Ascending aorta (tissue), 2 donors: ENCODE measurements at regions not wholly inside any gene's neighbourhood (a gene's known extent, or its start where the extent isn't known, plus 50 kb on each side); places are given as distances from the start of the nearest gene placed in this dataset.

Experiments
- DNase-seq, 2 donors: peaks; one replicate each; pipeline ENCODE4 v3.0.0-alpha.2; 2019; ENCODE audit warnings: low spot score in 2 of 2
- H3K27ac ChIP-seq, 2 donors: fragments of 200-600 bp; sonication (generic); one replicate each; pipeline ENCODE4 v1.5.1; 2016 to 2017; ENCODE audit warnings: mild to moderate bottlenecking in 1 of 2
- H3K27me3 ChIP-seq: fragments of 200-600 bp; sonication (generic); one replicate; pipeline ENCODE4 v1.5.1; 2017
- H3K36me3 ChIP-seq, 2 donors: fragments of 200-600 bp; sonication (generic); one replicate each; pipeline ENCODE4 v1.5.1; 2016
- H3K4me1 ChIP-seq, 2 donors: fragments of 200-600 bp; sonication (generic); one replicate each; pipeline ENCODE4 v1.5.1; 2016 to 2017; ENCODE audit warnings: mild to moderate bottlenecking in 1 of 2
- H3K4me3 ChIP-seq, 2 donors: fragments of 200-600 bp; sonication (generic); one replicate each; pipeline ENCODE4 v1.5.1; 2016 to 2017; ENCODE audit warnings: mild to moderate bottlenecking in 1 of 2
- H3K9me3 ChIP-seq, 2 donors: fragments of 200-600 bp; sonication (generic); one replicate each; pipeline ENCODE4 v1.5.1; 2016
- intact Hi-C: fragments of 100-400 bp; cut with DNase I; formaldehyde crosslinking; loops from one replicate; pipeline ENCODE4 v1.15.1; 2023
- TF ChIP-seq, protein P1 (sequence below), 3 experiments: fragments of 200-600 bp in 2 of 3; fragments of 450-650 bp in 1 of 3; sonication (generic) in 2 of 3; IDR thresholded peaks; one replicate each; pipeline ENCODE4 v1.5.1; 2016 to 2019; ENCODE audit warnings: antibody characterized with exemption in 3 of 3, mild to moderate bottlenecking in 1 of 3, moderate library complexity in 1 of 3

- intact Hi-C loops, result no loop called here
- H3K4me3 ChIP-seq, result no peak overlapping the region
- H3K9me3 ChIP-seq, result no peaks in the 10 kb centered on the region
- H3K27ac ChIP-seq, result no peak overlapping the region
- no peaks in the 10 kb centered on the region for H3K4me1 ChIP-seq
- no peaks in the 10 kb centered on the region for H3K27me3 ChIP-seq
- no peak for DNase-seq
- no peaks in the 10 kb centered on the region for H3K36me3 ChIP-seq
- TF ChIP-seq, protein P1, sequence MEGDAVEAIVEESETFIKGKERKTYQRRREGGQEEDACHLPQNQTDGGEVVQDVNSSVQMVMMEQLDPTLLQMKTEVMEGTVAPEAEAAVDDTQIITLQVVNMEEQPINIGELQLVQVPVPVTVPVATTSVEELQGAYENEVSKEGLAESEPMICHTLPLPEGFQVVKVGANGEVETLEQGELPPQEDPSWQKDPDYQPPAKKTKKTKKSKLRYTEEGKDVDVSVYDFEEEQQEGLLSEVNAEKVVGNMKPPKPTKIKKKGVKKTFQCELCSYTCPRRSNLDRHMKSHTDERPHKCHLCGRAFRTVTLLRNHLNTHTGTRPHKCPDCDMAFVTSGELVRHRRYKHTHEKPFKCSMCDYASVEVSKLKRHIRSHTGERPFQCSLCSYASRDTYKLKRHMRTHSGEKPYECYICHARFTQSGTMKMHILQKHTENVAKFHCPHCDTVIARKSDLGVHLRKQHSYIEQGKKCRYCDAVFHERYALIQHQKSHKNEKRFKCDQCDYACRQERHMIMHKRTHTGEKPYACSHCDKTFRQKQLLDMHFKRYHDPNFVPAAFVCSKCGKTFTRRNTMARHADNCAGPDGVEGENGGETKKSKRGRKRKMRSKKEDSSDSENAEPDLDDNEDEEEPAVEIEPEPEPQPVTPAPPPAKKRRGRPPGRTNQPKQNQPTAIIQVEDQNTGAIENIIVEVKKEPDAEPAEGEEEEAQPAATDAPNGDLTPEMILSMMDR (IDR thresholded peaks at IDR 0.05), result no peak
Measured at GRCh38 chr14:34224221-34224620, 237.8 kb downstream of the SPTSSA start.

GRCh38 chr14:34223373-34224148 is 238.5 kb downstream of the SPTSSA start:
- no peak overlapping the region for H3K27ac ChIP-seq
- TF ChIP-seq, protein P1 (IDR thresholded peaks at IDR 0.05), result no peak

DNA sequence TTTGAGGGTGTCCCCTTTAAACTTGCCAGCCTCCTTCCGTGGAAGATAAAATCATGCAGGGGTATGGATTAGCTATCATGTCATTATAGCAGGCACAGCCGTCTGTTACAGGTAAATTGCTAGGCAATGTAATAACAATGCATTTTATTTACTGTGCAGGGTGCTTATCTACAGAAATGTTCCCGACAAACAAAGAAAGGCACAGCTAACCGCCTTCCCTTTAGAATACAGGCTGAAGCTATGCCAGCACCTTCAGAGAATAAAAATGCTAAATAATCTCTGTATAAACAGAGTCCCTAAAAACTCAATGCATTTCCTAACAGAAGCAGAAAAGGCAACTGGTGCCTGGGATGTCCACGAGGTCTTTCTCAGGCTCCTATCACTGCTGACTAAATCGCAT is 239.2 kb downstream of the SPTSSA start:
- Histone ChIP-seq H3K4me3 (no peak overlapping the region), H3K27ac (no peak overlapping the region), H3K27me3 (no peaks in the 10 kb centered on the region), H3K9me3 (no peaks in the 10 kb centered on the region), H3K36me3 (no peaks in the 10 kb centered on the region), H3K4me1 (no peaks in the 10 kb centered on the region)
- no peak for DNase-seq
- TF ChIP-seq, protein P1 (IDR thresholded peaks at IDR 0.05), result no peak
- intact Hi-C loops, result no loop called here

More at GRCh38 chr14:34223373-34224148, 238.5 kb downstream of the SPTSSA start:
- H3K4me1 ChIP-seq, result no peaks in the 10 kb centered on the region
- H3K36me3 ChIP-seq, result no peaks in the 10 kb centered on the region
- no peak overlapping the region for H3K4me3 ChIP-seq
- intact Hi-C loops, result no loop called here
- no peak for DNase-seq
- H3K27me3 ChIP-seq, result no peaks in the 10 kb centered on the region
- no peaks in the 10 kb centered on the region for H3K9me3 ChIP-seq

DNA sequence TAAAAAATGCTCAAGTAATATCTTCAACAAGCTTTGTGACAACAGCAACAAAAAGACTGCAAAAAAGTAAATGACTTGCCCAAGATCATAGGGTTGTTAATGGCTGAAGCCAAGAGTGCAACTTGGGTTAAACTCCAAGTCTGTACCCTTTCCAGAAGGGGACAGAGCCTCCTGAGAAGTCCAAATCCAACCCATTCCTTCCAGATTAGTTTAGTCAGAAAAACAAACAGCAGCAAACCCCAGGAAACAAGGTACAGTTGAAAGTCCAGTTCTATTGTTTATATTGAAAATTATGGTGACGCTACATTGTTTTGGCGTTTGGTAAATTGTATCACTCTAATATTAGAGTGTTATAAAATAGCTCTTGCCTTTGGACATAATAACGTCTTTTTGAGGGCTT is 239.9 kb downstream of the SPTSSA start:
- no peak for DNase-seq
- H3K27me3 ChIP-seq, result no peaks in the 10 kb centered on the region
- no peak overlapping the region for H3K4me3 ChIP-seq
- intact Hi-C loops, result no loop called here
- no peaks in the 10 kb centered on the region for H3K9me3 ChIP-seq
- H3K36me3 ChIP-seq, result no peaks in the 10 kb centered on the region
- no peaks in the 10 kb centered on the region for H3K4me1 ChIP-seq
- H3K27ac ChIP-seq, result no peak overlapping the region
- TF ChIP-seq, protein P1 (IDR thresholded peaks at IDR 0.05), result no peak

- Histone ChIP-seq H3K9me3 (no peaks in the 10 kb centered on the region), H3K36me3 (no peaks in the 10 kb centered on the region), H3K27ac (no peak overlapping the region), H3K4me1 (no peaks in the 10 kb centered on the region), H3K27me3 (no peaks in the 10 kb centered on the region), H3K4me3 (no peak overlapping the region)
- TF ChIP-seq, protein P1 (IDR thresholded peaks at IDR 0.05), result no peak
- intact Hi-C loops, result no loop called here
- no peak for DNase-seq
Measured at GRCh38 chr14:34220921-34221320, 241.1 kb downstream of the SPTSSA start.

DNA sequence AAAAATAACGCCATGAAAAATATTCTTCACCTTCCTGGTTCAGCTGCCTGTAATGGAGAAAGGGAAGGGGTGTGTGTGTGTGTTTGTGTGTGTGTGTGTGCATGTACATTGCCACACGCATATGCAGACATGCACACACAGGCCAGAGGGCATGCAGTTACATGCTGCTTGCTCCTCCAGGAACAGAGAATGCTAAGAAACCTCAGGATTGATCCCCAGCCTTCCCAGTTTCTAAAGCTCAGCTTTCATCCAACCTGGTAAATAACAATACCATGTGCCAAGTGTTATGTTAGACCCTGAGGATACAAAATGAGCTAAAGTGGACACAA is 241.7 kb downstream of the SPTSSA start:
- DNase-seq, result no peak
- no peak overlapping the region for H3K4me3 ChIP-seq
- intact Hi-C loops, result no loop called here
- no peaks in the 10 kb centered on the region for H3K9me3 ChIP-seq
- no peak overlapping the region for H3K27ac ChIP-seq
- H3K27me3 ChIP-seq, result no peaks in the 10 kb centered on the region
- TF ChIP-seq, protein P1 (IDR thresholded peaks at IDR 0.05), result no peak
- no peaks in the 10 kb centered on the region for H3K4me1 ChIP-seq
- H3K36me3 ChIP-seq, result no peaks in the 10 kb centered on the region
